ENCODE measurements at regions not wholly inside any gene's neighbourhood (a gene's known extent, or its start where the extent isn't known, plus 50 kb on each side); places are given as distances from the start of the nearest gene placed in this dataset.

- H3K4me3 ChIP-seq, result no peak overlapping the region
- peaks cover 5% of the 10 kb centered on the region for H3K4me1 ChIP-seq
- TF ChIP-seq CTCF (IDR thresholded peaks at IDR 0.05), result no peak
- TF ChIP-seq EP300 (IDR thresholded peaks at IDR 0.05), result no peak
- TF ChIP-seq POLR2A (IDR thresholded peaks at IDR 0.05), result no peak
- TF ChIP-seq POLR2AphosphoS5 (IDR thresholded peaks at IDR 0.05), result no peak
- no peak overlapping the region for H3K27ac ChIP-seq
- H3K36me3 ChIP-seq, result no peaks in the 10 kb centered on the region
- 89% methylated on average over 9 of the region's 9 CpGs for WGBS
- H3K27me3 ChIP-seq, result no peaks in the 10 kb centered on the region
- DNase-seq (ENCODE audit: low spot score in 2 of 2), result peak in 1 of 2 donors; percentile 58
- no peaks in the 10 kb centered on the region for H3K9me3 ChIP-seq
These were observed 91.9 kb downstream of the RTP5 start for GRCh38 chr2:241961454-241961853.

- DNase-seq (ENCODE audit: low spot score in 2 of 2), result no peak
These were observed 94.6 kb downstream of the RTP5 start for GRCh38 chr2:241964133-241964532.

GRCh38 chr2:241965931-241966412, 96.4 kb downstream of the RTP5 start:
- H3K27ac ChIP-seq, result peak overlapping the region; percentile 27
- TF ChIP-seq CTCF (IDR thresholded peaks at IDR 0.05) (no peak), EP300 (IDR thresholded peaks at IDR 0.05) (no peak), POLR2A (IDR thresholded peaks at IDR 0.05) (no peak), POLR2AphosphoS5 (IDR thresholded peaks at IDR 0.05) (no peak)
- no peaks in the 10 kb centered on the region for H3K9me3 ChIP-seq
- 31% methylated on average over 6 of the region's 11 CpGs for WGBS
- H3K36me3 ChIP-seq, result no peaks in the 10 kb centered on the region
- H3K4me1 ChIP-seq, result peaks cover 5% of the 10 kb centered on the region
- no peak for DNase-seq (ENCODE audit: low spot score in 2 of 2)
- no peak overlapping the region for H3K4me3 ChIP-seq
- H3K27me3 ChIP-seq, result no peaks in the 10 kb centered on the region

More at GRCh38 chr2:241964133-241964532, 94.6 kb downstream of the RTP5 start:
- Histone ChIP-seq H3K9me3 (no peaks in the 10 kb centered on the region), H3K36me3 (no peaks in the 10 kb centered on the region), H3K4me1 (peaks cover 5% of the 10 kb centered on the region), H3K27ac (no peak overlapping the region), H3K4me3 (no peak overlapping the region), H3K27me3 (no peaks in the 10 kb centered on the region)
- no peak for TF ChIP-seq CTCF (IDR thresholded peaks at IDR 0.05)
- no peak for TF ChIP-seq POLR2AphosphoS5 (IDR thresholded peaks at IDR 0.05)
- TF ChIP-seq EP300 (IDR thresholded peaks at IDR 0.05), result no peak
- TF ChIP-seq POLR2A (IDR thresholded peaks at IDR 0.05), result no peak
- WGBS, result 89% methylated on average over 7 of the region's 7 CpGs

GRCh38 chr2:241966647-241967466, 97.3 kb downstream of the RTP5 start:
- H3K27ac ChIP-seq, result no peak overlapping the region
- WGBS, result 91% methylated on average over 15 of the region's 16 CpGs
- no peaks in the 10 kb centered on the region for H3K27me3 ChIP-seq
- H3K4me1 ChIP-seq, result peaks cover 5% of the 10 kb centered on the region
- no peak for DNase-seq (ENCODE audit: low spot score in 2 of 2)
- no peak for TF ChIP-seq POLR2A (IDR thresholded peaks at IDR 0.05)
- no peak for TF ChIP-seq POLR2AphosphoS5 (IDR thresholded peaks at IDR 0.05)
- TF ChIP-seq CTCF (IDR thresholded peaks at IDR 0.05), result no peak
- no peaks in the 10 kb centered on the region for H3K36me3 ChIP-seq
- no peaks in the 10 kb centered on the region for H3K9me3 ChIP-seq
- no peak overlapping the region for H3K4me3 ChIP-seq

GRCh38 chr2:241967467-241968144, 98.1 kb downstream of the RTP5 start:
- Histone ChIP-seq H3K9me3 (no peaks in the 10 kb centered on the region), H3K27me3 (no peaks in the 10 kb centered on the region), H3K4me1 (peaks cover 5% of the 10 kb centered on the region), H3K36me3 (no peaks in the 10 kb centered on the region), H3K4me3 (no peak overlapping the region), H3K27ac (no peak overlapping the region)
- TF ChIP-seq CTCF (IDR thresholded peaks at IDR 0.05) (no peak), POLR2AphosphoS5 (IDR thresholded peaks at IDR 0.05) (no peak), POLR2A (IDR thresholded peaks at IDR 0.05) (no peak), EP300 (IDR thresholded peaks at IDR 0.05) (no peak)
- DNase-seq (ENCODE audit: low spot score in 2 of 2), result peak in 1 of 2 donors; percentile 19
- 93% methylated on average over 17 of the region's 17 CpGs for WGBS

Measured in suprapubic skin (tissue), 4 donors.